RPMI8226 (cell line): ENCODE measurements at regions not wholly inside any gene's neighbourhood (a gene's known extent, or its start where the extent isn't known, plus 50 kb on each side); places are given as distances from the start of the nearest gene placed in this dataset.

Experiments used
- DNase-seq: peaks from one replicate; pipeline ENCODE4 v3.0.0-alpha.2; 2015

DNA sequence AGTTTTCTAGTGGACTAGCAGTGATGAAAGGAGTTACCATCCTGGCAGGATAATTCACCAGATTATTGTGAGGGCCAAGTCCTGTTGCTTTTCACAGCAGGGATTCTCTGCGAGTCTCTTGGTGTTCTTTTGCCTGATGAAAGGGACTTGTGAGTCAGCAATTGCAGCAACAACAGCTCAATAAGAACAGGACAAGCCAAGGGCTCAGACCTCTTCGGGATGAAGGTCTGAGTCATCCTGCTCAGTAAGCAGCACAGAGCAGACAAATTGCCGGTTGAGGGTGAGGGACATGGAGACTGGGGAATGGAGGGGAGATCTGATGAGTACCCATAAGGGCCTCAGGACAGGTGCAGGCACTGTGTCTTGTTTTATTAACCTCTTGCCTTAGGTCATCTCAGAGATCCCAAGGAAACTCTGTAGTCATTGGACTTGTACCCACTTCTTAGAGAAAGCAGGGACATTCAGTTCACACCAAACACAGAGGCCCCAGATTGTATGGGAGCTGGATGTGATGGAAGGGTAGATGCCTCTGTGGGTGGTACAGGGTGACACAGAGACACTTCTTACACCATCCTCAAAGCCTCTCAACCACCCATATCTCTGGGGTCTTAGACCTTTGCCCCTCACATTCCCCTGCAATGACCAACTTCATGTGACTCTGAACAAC is 173.8 kb upstream of the TLE3 start:
- DNase-seq, result peak; percentile 54

GRCh38 chr15:70270752-70271111 is 173.0 kb upstream of the TLE3 start:
- no peak for DNase-seq

DNA sequence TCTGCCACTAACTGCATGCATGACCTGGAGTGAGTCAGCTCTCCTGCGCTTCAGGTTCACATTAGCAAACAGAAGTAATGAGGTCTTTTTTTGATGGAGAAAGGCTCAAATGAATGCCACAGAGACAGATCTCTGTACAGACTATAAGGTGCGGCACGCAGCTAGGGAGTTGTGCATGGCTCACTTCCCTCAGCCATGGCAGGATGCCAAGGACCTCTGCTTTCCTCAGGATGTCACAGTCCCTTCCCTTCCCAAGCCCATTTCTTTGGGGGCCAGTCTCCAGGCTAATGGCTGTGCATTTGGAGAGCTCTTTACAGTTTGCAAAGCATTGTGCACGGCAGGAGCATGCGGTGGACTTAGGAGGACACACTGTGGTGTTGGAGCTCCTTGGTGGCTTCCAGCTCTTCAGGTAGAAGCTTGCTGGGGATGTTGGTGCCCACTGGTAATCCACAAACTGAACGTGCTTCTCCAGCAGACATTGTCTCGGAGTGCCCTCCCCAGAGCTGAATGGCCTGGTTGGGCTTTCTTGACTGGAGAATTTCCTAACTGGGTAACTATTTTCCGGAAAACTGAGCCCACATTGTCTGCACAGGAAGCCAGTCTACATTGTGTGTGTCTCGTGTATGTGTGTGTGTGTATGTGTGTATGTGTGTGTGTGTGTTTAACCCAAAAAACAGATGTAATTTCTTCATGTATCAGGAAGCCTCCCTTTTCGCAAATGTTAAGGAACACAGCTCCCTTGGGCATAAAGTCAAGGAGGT is 172.5 kb upstream of the TLE3 start:
- no peak for DNase-seq

GRCh38 chr15:70269311-70269911 is 171.7 kb upstream of the TLE3 start:
- no peak for DNase-seq

- DNase-seq, result peak; percentile 58
Measured at GRCh38 chr15:70268698-70269251, 171.1 kb upstream of the TLE3 start.

GRCh38 chr15:70267879-70268278 is 170.2 kb upstream of the TLE3 start:
- no peak for DNase-seq

DNA sequence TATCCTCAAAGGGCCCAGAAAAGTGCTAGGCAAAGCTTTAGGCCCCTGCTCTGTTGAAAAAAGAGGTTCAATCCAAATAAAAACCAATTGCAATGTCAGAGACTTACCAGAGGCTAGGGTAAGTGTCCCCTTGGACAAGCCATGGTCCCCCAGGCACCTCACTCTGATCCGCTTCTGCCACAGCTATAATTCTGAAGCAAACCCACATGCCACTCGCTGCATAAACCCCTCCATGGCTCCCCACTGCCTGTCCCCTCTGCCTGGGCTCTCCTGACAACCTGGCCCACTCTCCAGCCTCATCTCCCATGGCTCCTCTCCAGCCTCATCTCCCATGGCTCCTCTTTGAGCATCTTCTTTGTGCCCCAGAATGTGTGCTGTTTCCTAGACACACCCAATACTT is 169.6 kb upstream of the TLE3 start:
- DNase-seq, result no peak

GRCh38 chr15:70266412-70267121 is 168.8 kb upstream of the TLE3 start:
- peak; percentile 65 for DNase-seq

DNA sequence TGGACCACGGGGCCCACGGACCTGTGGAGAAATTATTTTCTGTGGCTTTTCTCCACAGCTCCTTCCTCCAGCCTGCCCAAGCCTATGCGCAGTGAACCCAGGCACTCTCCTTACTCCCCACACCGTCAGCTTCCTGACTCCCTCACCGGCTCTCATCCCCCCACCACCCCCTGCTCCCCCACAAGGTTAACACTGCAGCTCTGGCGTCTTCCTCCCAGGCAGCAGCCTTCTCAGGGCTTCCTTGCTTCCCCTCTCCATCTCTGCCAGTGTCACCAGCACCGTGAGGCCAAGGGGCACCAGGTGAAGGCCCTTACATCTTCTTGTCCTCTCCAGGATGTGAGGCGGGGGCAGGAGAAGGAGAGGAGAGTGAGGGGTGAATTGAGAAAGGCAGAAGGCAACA is 168.3 kb upstream of the TLE3 start:
- no peak for DNase-seq

DNA sequence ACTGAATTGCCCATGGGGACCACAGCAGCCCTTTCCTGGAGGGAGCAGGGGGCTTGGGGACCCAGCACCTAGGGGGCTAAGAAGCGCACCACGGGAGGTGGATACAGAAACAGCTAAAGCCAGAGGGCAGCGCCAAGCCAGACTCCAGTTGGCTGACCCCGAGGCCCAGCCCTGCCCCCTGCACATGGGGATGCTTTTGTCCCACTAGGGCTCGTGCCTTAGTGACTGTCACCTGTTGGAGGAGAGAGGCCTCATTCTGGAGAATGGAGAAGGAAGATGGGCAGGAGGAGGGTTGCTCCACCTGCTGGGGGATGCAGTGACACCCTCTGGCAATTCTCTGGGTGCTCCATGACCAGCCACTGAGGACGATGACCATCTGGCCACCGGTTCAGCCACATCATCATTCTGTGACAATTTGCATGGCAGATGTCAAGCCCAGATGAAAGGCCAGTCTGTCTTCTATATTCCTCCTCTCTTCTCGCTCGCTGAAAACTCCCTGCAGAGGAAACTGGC is 167.8 kb upstream of the TLE3 start:
- DNase-seq, result peak; percentile 44

DNA sequence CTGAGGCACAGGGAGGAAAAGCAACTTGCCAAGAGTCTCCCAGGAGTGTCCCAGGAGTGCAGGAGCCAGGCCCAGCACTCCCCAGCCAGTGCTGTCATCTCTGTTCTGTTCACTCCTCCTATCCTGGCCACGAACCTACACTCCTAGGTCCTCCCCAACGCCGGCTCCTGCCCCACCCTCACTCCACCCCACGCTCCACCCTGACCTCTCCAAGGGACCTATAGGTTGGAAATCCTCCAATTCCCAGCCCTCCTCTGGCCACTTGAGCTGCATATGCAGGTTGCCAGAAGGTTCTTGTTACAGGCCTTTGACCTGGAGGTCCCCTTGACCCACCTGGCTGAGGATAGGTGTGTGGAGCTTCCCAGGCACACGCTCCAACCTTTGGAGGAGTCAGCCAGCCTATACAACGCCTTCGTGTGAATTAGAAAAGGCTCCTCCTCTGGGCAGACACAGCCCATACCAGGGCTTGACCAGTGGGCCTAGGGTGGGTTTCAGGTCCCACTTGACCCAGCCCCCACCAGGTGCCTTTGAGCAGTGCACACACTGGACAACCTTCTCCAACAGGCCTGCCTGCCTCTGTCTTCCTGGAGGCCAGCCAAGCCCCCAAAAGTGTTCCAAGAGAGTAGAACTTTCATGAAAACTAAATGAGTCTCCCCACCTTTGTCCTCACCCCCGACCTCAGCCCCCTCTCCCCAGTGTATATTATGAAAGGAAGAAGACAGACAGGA is 167.2 kb upstream of the TLE3 start:
- peak; percentile 74 for DNase-seq

DNA sequence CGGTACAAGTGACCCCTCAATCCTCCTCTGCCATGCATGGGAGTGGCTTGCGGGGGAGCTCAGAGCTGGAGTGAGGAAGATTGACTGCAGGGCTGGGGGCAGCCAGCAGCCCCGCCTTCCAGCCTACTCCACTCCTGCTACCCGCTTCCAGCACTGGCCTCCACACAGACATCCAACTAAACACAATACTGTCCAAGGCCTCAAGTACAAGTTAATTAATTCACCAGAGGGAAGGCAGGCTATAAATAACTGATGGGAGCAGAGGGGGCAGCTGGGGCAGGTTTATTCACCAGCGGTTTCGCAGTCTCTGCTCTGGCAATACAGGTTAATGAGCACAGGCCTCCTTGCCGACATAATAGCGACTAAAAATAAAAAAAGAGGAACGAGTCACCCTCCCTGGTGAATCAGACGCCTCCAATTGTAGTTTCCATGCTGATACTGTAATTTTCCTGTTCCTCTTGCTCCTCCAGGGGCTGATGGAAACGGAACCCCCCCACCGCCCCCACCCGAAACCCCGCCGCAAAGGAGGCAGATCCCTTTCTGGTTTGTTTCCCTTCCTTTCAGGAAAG is 166.4 kb upstream of the TLE3 start:
- DNase-seq, result peak; percentile 94

- peak; percentile 84 for DNase-seq
Measured at GRCh38 chr15:70262591-70263274, 165.0 kb upstream of the TLE3 start.

DNA sequence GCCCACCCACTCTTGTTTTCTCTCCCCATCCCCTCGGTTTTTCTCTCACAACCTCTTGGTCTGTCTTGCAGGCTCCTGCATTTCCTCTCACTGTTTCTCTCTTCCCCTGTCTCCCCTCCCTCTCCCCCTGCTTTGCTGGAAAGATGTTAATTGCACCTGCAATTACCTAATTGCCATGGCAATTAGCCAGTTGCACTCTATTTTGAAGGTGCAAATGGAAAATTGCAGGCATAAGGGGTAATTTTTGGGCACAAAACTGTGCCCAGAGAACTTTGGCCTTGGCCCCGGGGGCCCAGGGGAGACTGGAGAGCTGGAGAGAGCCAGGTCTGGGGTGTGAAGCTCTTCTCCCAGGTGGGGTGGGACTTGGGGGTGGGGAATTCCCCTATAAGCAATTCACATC is 164.5 kb upstream of the TLE3 start:
- peak; percentile 96 for DNase-seq

DNA sequence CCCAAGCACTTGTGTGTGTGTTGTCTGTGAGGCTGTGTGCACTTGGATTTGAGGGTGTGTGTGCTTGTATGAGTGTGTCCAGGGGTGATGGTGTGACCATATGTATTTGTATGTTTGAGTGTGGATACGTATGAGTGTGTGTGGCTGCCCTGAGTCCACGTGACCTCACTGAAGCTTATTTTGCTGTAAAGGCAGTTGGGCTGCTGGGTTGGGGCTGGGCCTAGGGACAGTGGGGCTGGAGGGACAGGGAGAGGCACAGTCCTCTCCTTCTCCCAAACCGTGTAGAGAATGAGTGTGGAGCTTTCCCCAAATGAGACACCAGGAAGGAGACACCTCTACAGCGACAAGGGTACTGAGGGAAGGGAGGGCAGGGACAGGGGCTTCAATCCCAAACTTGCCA is 163.4 kb upstream of the TLE3 start:
- no peak for DNase-seq

DNA sequence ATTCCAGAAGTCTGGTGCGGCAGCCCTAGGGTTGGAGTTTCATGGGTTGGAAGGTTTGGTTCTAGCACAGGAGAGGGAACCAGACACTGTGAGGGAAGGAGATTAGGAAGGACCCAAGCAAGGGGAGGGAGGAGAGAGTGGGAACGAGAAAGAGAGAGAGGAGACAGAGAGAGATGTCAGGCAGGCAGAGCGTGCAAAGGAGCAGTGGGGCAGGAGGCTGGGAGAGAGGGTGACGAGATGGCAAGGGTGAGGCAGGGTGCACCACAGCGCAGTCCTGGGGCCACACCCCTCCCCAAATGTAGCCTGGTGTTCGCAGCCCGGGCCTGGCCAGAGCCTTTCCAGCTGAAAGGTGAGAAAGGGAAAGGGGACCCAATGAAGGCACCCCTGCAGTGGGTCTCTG is 162.9 kb upstream of the TLE3 start:
- DNase-seq, result no peak

DNA sequence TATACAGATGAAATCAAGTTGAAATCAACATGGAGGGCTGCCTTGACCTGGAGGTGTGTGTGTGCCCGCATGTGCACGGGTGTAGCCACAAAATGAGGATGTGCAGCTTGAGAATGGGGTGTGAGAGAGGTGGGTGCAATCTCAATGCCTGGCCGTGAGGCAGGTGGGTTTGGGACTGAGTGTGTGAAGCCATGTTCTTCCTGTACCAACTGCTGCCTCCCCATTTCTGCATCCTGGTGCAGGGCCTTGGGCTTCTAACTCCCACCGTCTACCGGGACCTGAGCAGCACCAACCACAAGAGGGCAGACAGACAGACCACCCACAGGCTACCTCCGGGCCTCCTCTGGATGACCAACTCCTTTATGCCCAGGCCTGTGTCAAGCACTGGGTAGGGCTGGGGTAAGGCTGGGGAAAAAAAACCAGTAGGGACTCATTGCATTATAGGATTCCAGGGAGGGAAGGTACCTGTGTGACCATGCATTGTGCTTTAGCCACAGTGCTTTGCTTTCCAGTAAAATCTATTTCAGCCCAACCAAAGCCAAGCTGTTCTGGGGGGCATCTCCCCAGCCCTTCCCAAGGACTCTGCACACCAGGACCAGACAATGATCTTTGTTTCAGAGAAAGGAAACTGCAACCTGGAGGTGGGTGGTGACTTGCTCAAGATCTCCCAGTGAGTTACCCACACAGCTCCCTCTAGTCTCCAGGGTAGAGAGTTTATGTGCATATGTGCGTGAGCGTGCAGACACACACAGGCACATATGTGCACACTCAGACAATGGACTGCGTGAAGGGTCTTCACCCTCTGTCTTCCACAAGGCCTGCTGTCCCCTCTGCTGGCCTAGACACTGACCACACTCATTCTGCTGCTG is 162.2 kb upstream of the TLE3 start:
- DNase-seq, result peak; percentile 51

- DNase-seq, result peak; percentile 85
Measured at GRCh38 chr15:70259028-70259424, 161.3 kb upstream of the TLE3 start.

DNA sequence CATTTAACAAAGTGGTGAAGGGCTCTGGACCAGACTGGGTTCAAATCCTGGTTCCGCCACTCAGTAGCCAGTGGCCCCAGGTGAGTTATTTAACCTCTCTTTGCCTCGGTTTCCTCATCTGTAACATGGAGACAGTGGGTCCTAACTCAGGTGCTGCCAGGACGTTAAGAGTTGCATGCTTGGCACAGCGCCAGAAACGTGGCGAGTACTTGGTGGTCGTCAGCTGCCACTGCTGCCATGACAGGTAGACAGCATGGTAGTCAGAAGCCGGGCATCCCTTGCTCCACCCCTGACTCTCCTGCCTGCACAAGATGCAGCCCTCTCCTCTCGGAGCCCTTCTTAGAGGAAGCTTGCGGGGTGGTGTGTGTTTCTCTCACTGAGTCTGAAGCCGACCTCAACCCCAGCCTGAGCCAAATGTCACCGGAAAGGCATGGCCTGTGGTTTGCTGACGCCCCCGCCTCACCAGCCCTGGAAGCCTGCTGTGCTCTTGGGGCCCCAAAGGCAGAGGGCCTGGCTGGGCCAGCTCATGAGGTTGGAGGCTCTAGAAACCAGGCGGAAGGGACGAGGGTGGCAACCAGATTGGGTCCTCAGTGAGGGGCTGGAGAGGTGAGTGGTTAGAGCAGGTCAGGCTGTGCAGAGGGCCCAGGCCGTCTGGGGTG is 160.8 kb upstream of the TLE3 start:
- peak; percentile 93 for DNase-seq
